ENCODE measurements at regions not wholly inside any gene's neighbourhood (a gene's known extent, or its start where the extent isn't known, plus 50 kb on each side); places are given as distances from the start of the nearest gene placed in this dataset.

- H3K27ac ChIP-seq (replicated peaks), result no peak overlapping the region
- H3K4me3 ChIP-seq (replicated peaks; ENCODE audit: insufficient read depth, low read length), result no peak overlapping the region
- TF ChIP-seq SPI1 (IDR thresholded peaks at IDR 0.05; ENCODE audit: borderline replicate concordance, low read depth) (no peak), POLR2AphosphoS5 (IDR thresholded peaks at IDR 0.05; ENCODE audit: low read depth) (no peak), GABPA (IDR thresholded peaks at IDR 0.05; ENCODE audit: low read depth) (no peak)
- TF ChIP-seq, protein P1, sequence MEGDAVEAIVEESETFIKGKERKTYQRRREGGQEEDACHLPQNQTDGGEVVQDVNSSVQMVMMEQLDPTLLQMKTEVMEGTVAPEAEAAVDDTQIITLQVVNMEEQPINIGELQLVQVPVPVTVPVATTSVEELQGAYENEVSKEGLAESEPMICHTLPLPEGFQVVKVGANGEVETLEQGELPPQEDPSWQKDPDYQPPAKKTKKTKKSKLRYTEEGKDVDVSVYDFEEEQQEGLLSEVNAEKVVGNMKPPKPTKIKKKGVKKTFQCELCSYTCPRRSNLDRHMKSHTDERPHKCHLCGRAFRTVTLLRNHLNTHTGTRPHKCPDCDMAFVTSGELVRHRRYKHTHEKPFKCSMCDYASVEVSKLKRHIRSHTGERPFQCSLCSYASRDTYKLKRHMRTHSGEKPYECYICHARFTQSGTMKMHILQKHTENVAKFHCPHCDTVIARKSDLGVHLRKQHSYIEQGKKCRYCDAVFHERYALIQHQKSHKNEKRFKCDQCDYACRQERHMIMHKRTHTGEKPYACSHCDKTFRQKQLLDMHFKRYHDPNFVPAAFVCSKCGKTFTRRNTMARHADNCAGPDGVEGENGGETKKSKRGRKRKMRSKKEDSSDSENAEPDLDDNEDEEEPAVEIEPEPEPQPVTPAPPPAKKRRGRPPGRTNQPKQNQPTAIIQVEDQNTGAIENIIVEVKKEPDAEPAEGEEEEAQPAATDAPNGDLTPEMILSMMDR (IDR thresholded peaks at IDR 0.05; ENCODE audit: insufficient read depth, low read length), result no peak
- TF ChIP-seq, protein P2, sequence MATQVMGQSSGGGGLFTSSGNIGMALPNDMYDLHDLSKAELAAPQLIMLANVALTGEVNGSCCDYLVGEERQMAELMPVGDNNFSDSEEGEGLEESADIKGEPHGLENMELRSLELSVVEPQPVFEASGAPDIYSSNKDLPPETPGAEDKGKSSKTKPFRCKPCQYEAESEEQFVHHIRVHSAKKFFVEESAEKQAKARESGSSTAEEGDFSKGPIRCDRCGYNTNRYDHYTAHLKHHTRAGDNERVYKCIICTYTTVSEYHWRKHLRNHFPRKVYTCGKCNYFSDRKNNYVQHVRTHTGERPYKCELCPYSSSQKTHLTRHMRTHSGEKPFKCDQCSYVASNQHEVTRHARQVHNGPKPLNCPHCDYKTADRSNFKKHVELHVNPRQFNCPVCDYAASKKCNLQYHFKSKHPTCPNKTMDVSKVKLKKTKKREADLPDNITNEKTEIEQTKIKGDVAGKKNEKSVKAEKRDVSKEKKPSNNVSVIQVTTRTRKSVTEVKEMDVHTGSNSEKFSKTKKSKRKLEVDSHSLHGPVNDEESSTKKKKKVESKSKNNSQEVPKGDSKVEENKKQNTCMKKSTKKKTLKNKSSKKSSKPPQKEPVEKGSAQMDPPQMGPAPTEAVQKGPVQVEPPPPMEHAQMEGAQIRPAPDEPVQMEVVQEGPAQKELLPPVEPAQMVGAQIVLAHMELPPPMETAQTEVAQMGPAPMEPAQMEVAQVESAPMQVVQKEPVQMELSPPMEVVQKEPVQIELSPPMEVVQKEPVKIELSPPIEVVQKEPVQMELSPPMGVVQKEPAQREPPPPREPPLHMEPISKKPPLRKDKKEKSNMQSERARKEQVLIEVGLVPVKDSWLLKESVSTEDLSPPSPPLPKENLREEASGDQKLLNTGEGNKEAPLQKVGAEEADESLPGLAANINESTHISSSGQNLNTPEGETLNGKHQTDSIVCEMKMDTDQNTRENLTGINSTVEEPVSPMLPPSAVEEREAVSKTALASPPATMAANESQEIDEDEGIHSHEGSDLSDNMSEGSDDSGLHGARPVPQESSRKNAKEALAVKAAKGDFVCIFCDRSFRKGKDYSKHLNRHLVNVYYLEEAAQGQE (IDR thresholded peaks at IDR 0.05; ENCODE audit: insufficient replicate concordance, low read depth), result no peak
- no peak for DNase-seq (ENCODE audit: low read depth in 1 of 2, low spot score in 1 of 2)
- H3K27me3 ChIP-seq (ENCODE audit: insufficient read depth, poor library complexity, severe bottlenecking), result no peaks in the 10 kb centered on the region
These were observed 197.8 kb upstream of the TPM1 start for GRCh38 chr15:62844564-62845240.

- DNase-seq (ENCODE audit: low read depth in 1 of 2, low spot score in 1 of 2), result no peak
- H3K27me3 ChIP-seq (ENCODE audit: insufficient read depth, poor library complexity, severe bottlenecking), result no peaks in the 10 kb centered on the region
- TF ChIP-seq SPI1 (IDR thresholded peaks at IDR 0.05; ENCODE audit: borderline replicate concordance, low read depth), result no peak
- no peak overlapping the region for H3K27ac ChIP-seq (replicated peaks)
- no peak overlapping the region for H3K4me3 ChIP-seq (replicated peaks; ENCODE audit: insufficient read depth, low read length)
These were observed 197.1 kb upstream of the TPM1 start for GRCh38 chr15:62845241-62846126.

GRCh38 chr15:62846131-62846804 is 196.3 kb upstream of the TPM1 start:
- H3K4me3 ChIP-seq (replicated peaks; ENCODE audit: insufficient read depth, low read length), result no peak overlapping the region
- H3K27me3 ChIP-seq (ENCODE audit: insufficient read depth, poor library complexity, severe bottlenecking), result no peaks in the 10 kb centered on the region
- H3K27ac ChIP-seq (replicated peaks), result no peak overlapping the region
- DNase-seq (ENCODE audit: low read depth in 1 of 2, low spot score in 1 of 2), result no peak
- no peak for TF ChIP-seq SPI1 (IDR thresholded peaks at IDR 0.05; ENCODE audit: borderline replicate concordance, low read depth)
- TF ChIP-seq GABPA (IDR thresholded peaks at IDR 0.05; ENCODE audit: low read depth), result no peak
- TF ChIP-seq, protein P1 (IDR thresholded peaks at IDR 0.05; ENCODE audit: insufficient read depth, low read length), result no peak

- DNase-seq (ENCODE audit: low read depth in 1 of 2, low spot score in 1 of 2), result no peak
- Histone ChIP-seq H3K4me3 (replicated peaks; ENCODE audit: insufficient read depth, low read length) (no peak overlapping the region), H3K27ac (replicated peaks) (no peak overlapping the region), H3K27me3 (ENCODE audit: insufficient read depth, poor library complexity, severe bottlenecking) (no peaks in the 10 kb centered on the region)
- TF ChIP-seq, protein P2 (IDR thresholded peaks at IDR 0.05; ENCODE audit: insufficient replicate concordance, low read depth), result no peak
- TF ChIP-seq GABPA (IDR thresholded peaks at IDR 0.05; ENCODE audit: low read depth) (no peak), SPI1 (IDR thresholded peaks at IDR 0.05; ENCODE audit: borderline replicate concordance, low read depth) (no peak), POLR2AphosphoS5 (IDR thresholded peaks at IDR 0.05; ENCODE audit: low read depth) (no peak)
- TF ChIP-seq, protein P1 (IDR thresholded peaks at IDR 0.05; ENCODE audit: insufficient read depth, low read length), result no peak
These were observed 195.6 kb upstream of the TPM1 start for GRCh38 chr15:62846805-62847495.
